ENCODE measurements at regions not wholly inside any gene's neighbourhood (a gene's known extent, or its start where the extent isn't known, plus 50 kb on each side); places are given as distances from the start of the nearest gene placed in this dataset.

- peak; percentile 21 for DNase-seq
Observed at GRCh38 chr2:34353509-34354113, 754.5 kb upstream of the FAM98A start.

- DNase-seq = no peak
Observed at GRCh38 chr2:34349527-34349926, 750.4 kb upstream of the FAM98A start.

- DNase-seq = no peak
Observed at GRCh38 chr2:34345030-34345429, 745.9 kb upstream of the FAM98A start.

- no peak for DNase-seq
Observed at GRCh38 chr2:34340307-34340706, 741.2 kb upstream of the FAM98A start.

GRCh38 chr2:34337735-34338134 lies 738.6 kb upstream of the FAM98A start:
- DNase-seq = no peak

GRCh38 chr2:34332813-34333212 lies 733.7 kb upstream of the FAM98A start:
- no peak for DNase-seq

- DNase-seq = no peak
Observed at GRCh38 chr2:34320056-34320455, 721.0 kb upstream of the FAM98A start.

GRCh38 chr2:34317797-34318196 lies 718.7 kb upstream of the FAM98A start:
- DNase-seq = peak; percentile 27

GRCh38 chr2:34316788-34317187 lies 717.7 kb upstream of the FAM98A start:
- no peak for DNase-seq

GRCh38 chr2:34311816-34312215 lies 712.7 kb upstream of the FAM98A start:
- peak; percentile 8 for DNase-seq

- no peak for DNase-seq
Observed at GRCh38 chr2:34308140-34308539, 709.0 kb upstream of the FAM98A start.

GRCh38 chr2:34307636-34308035 lies 708.5 kb upstream of the FAM98A start:
- DNase-seq = no peak

GRCh38 chr2:34306745-34307144 lies 707.6 kb upstream of the FAM98A start:
- peak; percentile 3 for DNase-seq

GRCh38 chr2:34305587-34305986 lies 706.5 kb upstream of the FAM98A start:
- no peak for DNase-seq

- DNase-seq = peak; percentile 16
Observed at GRCh38 chr2:34294961-34295360, 695.9 kb upstream of the FAM98A start.

- no peak for DNase-seq
Observed at GRCh38 chr2:34291076-34291475, 692.0 kb upstream of the FAM98A start.

- DNase-seq = no peak
Observed at GRCh38 chr2:34288016-34288415, 688.9 kb upstream of the FAM98A start.

- DNase-seq = no peak
Observed at GRCh38 chr2:34280606-34281005, 681.5 kb upstream of the FAM98A start.

GRCh38 chr2:34266908-34267697 lies 668.0 kb upstream of the FAM98A start:
- peak; percentile 72 for DNase-seq

- DNase-seq = no peak
Observed at GRCh38 chr2:34261701-34262100, 662.6 kb upstream of the FAM98A start.

- peak; percentile 37 for DNase-seq
Observed at GRCh38 chr2:34254272-34254878, 655.3 kb upstream of the FAM98A start.

- DNase-seq = peak; percentile 19
Observed at GRCh38 chr2:34252111-34252510, 653.0 kb upstream of the FAM98A start.

GRCh38 chr2:34251578-34251977 lies 652.5 kb upstream of the FAM98A start:
- peak; percentile 3 for DNase-seq

GRCh38 chr2:34244195-34244594 lies 645.1 kb upstream of the FAM98A start:
- peak; percentile 6 for DNase-seq
